Thoracic aorta (tissue), 2 donors: ENCODE measurements at regions not wholly inside any gene's neighbourhood (a gene's known extent, or its start where the extent isn't known, plus 50 kb on each side); places are given as distances from the start of the nearest gene placed in this dataset.

ENCODE experiments used
- ATAC-seq: fragments of 150-250 bp; one replicate; pipeline ENCODE4 v1.8.0; 2017; ENCODE audit warnings: low read depth; ENCODE audit not compliant: insufficient number of reproducible peaks, low FRiP score
- DNase-seq: peaks from one replicate; pipeline ENCODE4 v3.0.0-alpha.2; 2020; ENCODE audit warnings: low spot score
- H3K27ac ChIP-seq, 2 donors: fragments of 200-600 bp; sonication (generic); 1 replicate in 1 of 2; 2 replicates in 1 of 2; pipeline ENCODE4 v1.5.1; 2016; ENCODE audit warnings: mild to moderate bottlenecking in 2 of 2, moderate library complexity in 2 of 2
- H3K27me3 ChIP-seq: fragments of 200-600 bp; sonication (generic); replicated peaks from 2 replicates; pipeline ENCODE4 v1.6.0; 2016; ENCODE audit warnings: mild to moderate bottlenecking; ENCODE audit not compliant: insufficient read depth
- H3K36me3 ChIP-seq: fragments of 200-600 bp; sonication (generic); one replicate; pipeline ENCODE4 v1.5.1; 2016
- H3K4me1 ChIP-seq, 2 donors: fragments of 200-600 bp; sonication (generic); 1 replicate in 1 of 2; 2 replicates in 1 of 2; pipeline versions ENCODE4 v1.5.1 to v1.6.0; 2016; ENCODE audit warnings: low read depth in 2 of 2, mild to moderate bottlenecking in 1 of 2; ENCODE audit not compliant: control insufficient read depth in 1 of 2
- H3K4me3 ChIP-seq: fragments of 200-600 bp; sonication (generic); 2 replicates; pipeline ENCODE4 v1.5.1; 2016; ENCODE audit warnings: mild to moderate bottlenecking
- H3K9me3 ChIP-seq: fragments of 200-600 bp; sonication (generic); 2 replicates; pipeline ENCODE4 v1.5.1; 2016
- TF ChIP-seq, protein P1 (sequence below): fragments of 200-600 bp; sonication (generic); IDR thresholded peaks from one replicate; pipeline ENCODE4 v1.5.1; 2019; ENCODE audit warnings: antibody characterized with exemption

DNA sequence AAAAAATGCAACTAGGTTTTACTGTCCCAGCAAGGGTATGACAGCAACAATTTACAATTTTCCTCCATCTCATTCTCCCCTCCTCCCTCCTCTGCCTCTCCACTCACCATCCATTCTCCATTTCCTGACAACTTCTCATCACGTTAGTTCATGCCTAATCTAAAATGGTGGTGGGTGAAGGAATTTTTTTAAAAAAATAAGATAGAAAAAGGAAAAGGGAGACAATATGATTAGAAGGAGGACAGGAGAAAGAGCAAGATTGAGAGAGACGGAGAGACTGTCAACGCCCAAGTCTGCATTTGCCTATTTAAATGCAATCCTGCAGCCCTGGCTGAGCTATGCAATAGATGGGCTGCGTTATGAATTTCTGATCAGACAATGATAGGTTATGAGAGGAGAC lies 380.7 kb upstream of the PSMD7 start:
- Histone ChIP-seq H3K4me3 (no peak overlapping the region), H3K27ac (no peak overlapping the region), H3K9me3 (no peaks in the 10 kb centered on the region), H3K27me3 (no peaks in the 10 kb centered on the region), H3K4me1 (no peaks in the 10 kb centered on the region), H3K36me3 (no peaks in the 10 kb centered on the region)
- TF ChIP-seq, protein P1, sequence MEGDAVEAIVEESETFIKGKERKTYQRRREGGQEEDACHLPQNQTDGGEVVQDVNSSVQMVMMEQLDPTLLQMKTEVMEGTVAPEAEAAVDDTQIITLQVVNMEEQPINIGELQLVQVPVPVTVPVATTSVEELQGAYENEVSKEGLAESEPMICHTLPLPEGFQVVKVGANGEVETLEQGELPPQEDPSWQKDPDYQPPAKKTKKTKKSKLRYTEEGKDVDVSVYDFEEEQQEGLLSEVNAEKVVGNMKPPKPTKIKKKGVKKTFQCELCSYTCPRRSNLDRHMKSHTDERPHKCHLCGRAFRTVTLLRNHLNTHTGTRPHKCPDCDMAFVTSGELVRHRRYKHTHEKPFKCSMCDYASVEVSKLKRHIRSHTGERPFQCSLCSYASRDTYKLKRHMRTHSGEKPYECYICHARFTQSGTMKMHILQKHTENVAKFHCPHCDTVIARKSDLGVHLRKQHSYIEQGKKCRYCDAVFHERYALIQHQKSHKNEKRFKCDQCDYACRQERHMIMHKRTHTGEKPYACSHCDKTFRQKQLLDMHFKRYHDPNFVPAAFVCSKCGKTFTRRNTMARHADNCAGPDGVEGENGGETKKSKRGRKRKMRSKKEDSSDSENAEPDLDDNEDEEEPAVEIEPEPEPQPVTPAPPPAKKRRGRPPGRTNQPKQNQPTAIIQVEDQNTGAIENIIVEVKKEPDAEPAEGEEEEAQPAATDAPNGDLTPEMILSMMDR: no peak
- DNase-seq (no peak), ATAC-seq (no peak)

DNA sequence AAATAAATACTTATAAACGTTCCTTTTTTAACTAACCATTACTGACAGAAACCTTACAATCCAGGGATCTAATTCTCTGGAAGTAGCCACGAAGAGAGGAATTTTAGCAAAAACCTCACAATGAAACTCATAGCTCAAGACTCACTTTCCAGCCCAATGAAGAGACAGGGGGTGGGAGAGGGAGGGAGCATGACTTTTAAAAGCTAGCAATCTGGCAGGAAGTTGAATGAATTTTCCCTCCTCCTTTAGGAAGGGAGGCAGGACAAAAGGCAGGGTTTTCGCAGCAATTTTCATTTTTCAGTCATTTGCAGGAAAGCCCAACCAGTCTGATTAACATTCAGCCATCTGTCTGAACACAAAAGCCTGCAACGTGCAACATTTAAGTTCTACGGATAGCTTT lies 381.5 kb upstream of the PSMD7 start:
- no peaks in the 10 kb centered on the region for H3K36me3 ChIP-seq
- no peak overlapping the region for H3K4me3 ChIP-seq
- H3K4me1 ChIP-seq: no peaks in the 10 kb centered on the region
- no peak overlapping the region for H3K27ac ChIP-seq
- DNase-seq (no peak), ATAC-seq (no peak)
- TF ChIP-seq, protein P1: no peak
- no peaks in the 10 kb centered on the region for H3K9me3 ChIP-seq
- H3K27me3 ChIP-seq: no peaks in the 10 kb centered on the region

DNA sequence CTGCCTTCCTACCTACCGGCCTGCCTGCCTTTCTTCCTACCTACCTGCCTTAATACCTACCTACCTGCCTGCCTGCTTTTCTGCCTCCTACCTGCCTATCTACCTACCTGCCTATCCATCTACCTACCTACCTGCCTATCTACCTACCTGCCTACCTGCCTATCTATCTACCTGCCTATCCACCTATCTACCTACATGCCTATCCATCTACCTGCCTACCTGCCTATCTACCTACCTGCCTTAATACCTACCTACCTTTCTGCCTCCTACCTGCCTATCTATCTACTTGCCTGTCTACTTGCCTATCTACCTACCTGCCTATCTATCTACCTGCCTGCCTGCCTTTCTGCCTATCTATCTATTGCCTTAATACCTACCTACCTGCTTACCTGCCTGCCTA lies 383.8 kb upstream of the PSMD7 start:
- ATAC-seq: no peak
- H3K27ac ChIP-seq: no peak overlapping the region
- no peak for DNase-seq
- no peaks in the 10 kb centered on the region for H3K9me3 ChIP-seq
- no peaks in the 10 kb centered on the region for H3K36me3 ChIP-seq
- H3K27me3 ChIP-seq: no peaks in the 10 kb centered on the region
- TF ChIP-seq, protein P1: no peak
- no peaks in the 10 kb centered on the region for H3K4me1 ChIP-seq
- no peak overlapping the region for H3K4me3 ChIP-seq

GRCh38 chr16:73912281-73912680 lies 384.3 kb upstream of the PSMD7 start:
- ATAC-seq (no peak), DNase-seq (no peak)
- no peaks in the 10 kb centered on the region for H3K9me3 ChIP-seq
- H3K36me3 ChIP-seq: no peaks in the 10 kb centered on the region
- no peak overlapping the region for H3K27ac ChIP-seq
- TF ChIP-seq, protein P1: no peak
- no peak overlapping the region for H3K4me3 ChIP-seq
- no peaks in the 10 kb centered on the region for H3K27me3 ChIP-seq
- H3K4me1 ChIP-seq: no peaks in the 10 kb centered on the region

DNA sequence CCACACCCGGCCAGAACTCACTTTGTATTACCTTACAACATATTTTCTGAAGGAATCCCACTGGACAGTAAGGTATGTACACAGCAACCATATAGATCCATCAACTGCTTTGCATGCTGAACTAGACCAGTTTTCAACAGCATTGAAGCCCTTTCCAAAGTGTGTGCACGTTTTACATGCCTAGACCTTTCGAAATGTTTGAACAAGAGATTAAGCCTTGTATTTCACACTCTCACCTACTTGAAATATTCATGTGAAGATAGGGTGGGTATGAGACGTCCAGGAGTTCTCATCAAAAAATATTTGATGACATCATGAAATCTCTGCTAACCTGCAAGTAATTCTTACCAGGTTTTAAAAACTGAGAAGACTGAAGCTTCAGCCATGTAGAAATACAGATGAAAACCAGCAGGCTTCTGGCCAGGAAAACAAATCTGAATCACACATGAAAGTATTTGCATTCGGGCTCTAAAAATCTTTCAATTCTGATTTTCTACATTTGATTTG lies 387.0 kb upstream of the PSMD7 start:
- Histone ChIP-seq H3K36me3 (no peaks in the 10 kb centered on the region), H3K4me1 (no peaks in the 10 kb centered on the region), H3K27me3 (no peaks in the 10 kb centered on the region), H3K4me3 (no peak overlapping the region), H3K27ac (no peak overlapping the region), H3K9me3 (no peaks in the 10 kb centered on the region)
- ATAC-seq (no peak), DNase-seq (no peak)
- TF ChIP-seq, protein P1: no peak
